ENCODE measurements at regions not wholly inside any gene's neighbourhood (a gene's known extent, or its start where the extent isn't known, plus 50 kb on each side); places are given as distances from the start of the nearest gene placed in this dataset.

GRCh38 chr2:204356151-204356641, 189.1 kb upstream of the PARD3B start:
- H3K36me3 ChIP-seq: no peaks in the 10 kb centered on the region
- no peak overlapping the region for H3K4me3 ChIP-seq
- TF ChIP-seq CTCF (IDR thresholded peaks at IDR 0.05; ENCODE audit: low read depth, low read length): no peak
- H3K27ac ChIP-seq: no peak overlapping the region
- H3K4me1 ChIP-seq (ENCODE audit: low read depth): no peaks in the 10 kb centered on the region
- no peaks in the 10 kb centered on the region for H3K27me3 ChIP-seq
- no peak for DNase-seq (ENCODE audit: low read depth in 1 of 2, low spot score in 1 of 2)
- no peaks in the 10 kb centered on the region for H3K9me3 ChIP-seq (ENCODE audit: low read depth)

- no peaks in the 10 kb centered on the region for H3K36me3 ChIP-seq
- no peaks in the 10 kb centered on the region for H3K9me3 ChIP-seq (ENCODE audit: low read depth)
- no peak for DNase-seq (ENCODE audit: low read depth in 1 of 2, low spot score in 1 of 2)
- no peaks in the 10 kb centered on the region for H3K27me3 ChIP-seq
- no peak overlapping the region for H3K4me3 ChIP-seq
- no peak overlapping the region for H3K27ac ChIP-seq
- no peak for TF ChIP-seq CTCF (IDR thresholded peaks at IDR 0.05; ENCODE audit: low read depth, low read length)
- no peaks in the 10 kb centered on the region for H3K4me1 ChIP-seq (ENCODE audit: low read depth)
Measured at GRCh38 chr2:204357286-204357685, 188.0 kb upstream of the PARD3B start.

- no peak for DNase-seq (ENCODE audit: low read depth in 1 of 2, low spot score in 1 of 2)
- Histone ChIP-seq H3K9me3 (ENCODE audit: low read depth) (no peaks in the 10 kb centered on the region), H3K27ac (no peak overlapping the region), H3K36me3 (no peaks in the 10 kb centered on the region), H3K27me3 (no peaks in the 10 kb centered on the region), H3K4me3 (no peak overlapping the region), H3K4me1 (ENCODE audit: low read depth) (no peaks in the 10 kb centered on the region)
- no peak for TF ChIP-seq CTCF (IDR thresholded peaks at IDR 0.05; ENCODE audit: low read depth, low read length)
Measured at GRCh38 chr2:204359076-204359475, 186.2 kb upstream of the PARD3B start.

GRCh38 chr2:204360218-204361007, 184.9 kb upstream of the PARD3B start:
- DNase-seq (ENCODE audit: low read depth in 1 of 2, low spot score in 1 of 2): no peak
- H3K4me3 ChIP-seq: no peak overlapping the region
- H3K27me3 ChIP-seq: no peaks in the 10 kb centered on the region
- no peaks in the 10 kb centered on the region for H3K9me3 ChIP-seq (ENCODE audit: low read depth)
- no peak for TF ChIP-seq CTCF (IDR thresholded peaks at IDR 0.05; ENCODE audit: low read depth, low read length)
- no peaks in the 10 kb centered on the region for H3K36me3 ChIP-seq
- H3K4me1 ChIP-seq (ENCODE audit: low read depth): no peaks in the 10 kb centered on the region
- no peak overlapping the region for H3K27ac ChIP-seq

GRCh38 chr2:204361738-204362137, 183.5 kb upstream of the PARD3B start:
- no peak for DNase-seq (ENCODE audit: low read depth in 1 of 2, low spot score in 1 of 2)
- H3K4me3 ChIP-seq: no peak overlapping the region
- H3K27me3 ChIP-seq: no peaks in the 10 kb centered on the region
- TF ChIP-seq CTCF (IDR thresholded peaks at IDR 0.05; ENCODE audit: low read depth, low read length): no peak
- H3K27ac ChIP-seq: no peak overlapping the region
- H3K4me1 ChIP-seq (ENCODE audit: low read depth): no peaks in the 10 kb centered on the region
- no peaks in the 10 kb centered on the region for H3K9me3 ChIP-seq (ENCODE audit: low read depth)
- no peaks in the 10 kb centered on the region for H3K36me3 ChIP-seq
